ENCODE measurements at regions not wholly inside any gene's neighbourhood (a gene's known extent, or its start where the extent isn't known, plus 50 kb on each side); places are given as distances from the start of the nearest gene placed in this dataset.

- no peak overlapping the region for H3K4me2 ChIP-seq (ENCODE audit: insufficient read depth, low read length)
- no peak overlapping the region for H3K9ac ChIP-seq (ENCODE audit: low read depth, low read length)
- no peaks in the 10 kb centered on the region for H3K4me1 ChIP-seq (ENCODE audit: insufficient read depth, low read length)
- no peak overlapping the region for H3K4me3 ChIP-seq (ENCODE audit: low read depth in 1 of 2, low read length in 2 of 2)
- no peak overlapping the region for H2AFZ ChIP-seq (ENCODE audit: low read depth, low read length)
- ATAC-seq (ENCODE audit: insufficient read depth, low read depth) = no peak
- H4K20me1 ChIP-seq (ENCODE audit: insufficient read depth, low read length) = no peaks in the 10 kb centered on the region
- H3K27me3 ChIP-seq (ENCODE audit: insufficient read depth, low read length, poor library complexity) = peaks cover 9% of the 10 kb centered on the region
- TF ChIP-seq CTCF (IDR thresholded peaks at IDR 0.05; ENCODE audit: borderline replicate concordance, extremely low read depth, low read length, poor library complexity, severe bottlenecking) (no peak), EZH2 (IDR thresholded peaks at IDR 0.05; ENCODE audit: borderline replicate concordance, low read depth, low read length, severe bottlenecking) (no peak)
- no peaks in the 10 kb centered on the region for H3K79me2 ChIP-seq (ENCODE audit: insufficient read depth, low read length)
- no peak for DNase-seq
- H3K9me3 ChIP-seq (ENCODE audit: insufficient read depth, low read length, severe bottlenecking) = no peaks in the 10 kb centered on the region
- no peaks in the 10 kb centered on the region for H3K36me3 ChIP-seq (ENCODE audit: insufficient read depth, low read length)
- no peak overlapping the region for H3K27ac ChIP-seq (ENCODE audit: low read length)
These were observed 85.3 kb downstream of the METTL4 start for GRCh38 chr18:2485983-2486382.

- Histone ChIP-seq H3K27ac (ENCODE audit: low read length) (no peak overlapping the region), H3K9me3 (ENCODE audit: insufficient read depth, low read length, severe bottlenecking) (no peaks in the 10 kb centered on the region), H3K36me3 (ENCODE audit: insufficient read depth, low read length) (no peaks in the 10 kb centered on the region), H3K27me3 (ENCODE audit: insufficient read depth, low read length, poor library complexity) (peaks cover 11% of the 10 kb centered on the region), H3K9ac (ENCODE audit: low read depth, low read length) (no peak overlapping the region), H3K4me2 (ENCODE audit: insufficient read depth, low read length) (no peak overlapping the region), H3K79me2 (ENCODE audit: insufficient read depth, low read length) (no peaks in the 10 kb centered on the region), H4K20me1 (ENCODE audit: insufficient read depth, low read length) (no peaks in the 10 kb centered on the region), H2AFZ (ENCODE audit: low read depth, low read length) (no peak overlapping the region), H3K4me3 (ENCODE audit: low read depth in 1 of 2, low read length in 2 of 2) (no peak overlapping the region), H3K4me1 (ENCODE audit: insufficient read depth, low read length) (no peaks in the 10 kb centered on the region)
- DNase-seq (no peak), ATAC-seq (ENCODE audit: insufficient read depth, low read depth) (no peak)
- TF ChIP-seq CTCF (IDR thresholded peaks at IDR 0.05; ENCODE audit: borderline replicate concordance, extremely low read depth, low read length, poor library complexity, severe bottlenecking) (no peak), EZH2 (IDR thresholded peaks at IDR 0.05; ENCODE audit: borderline replicate concordance, low read depth, low read length, severe bottlenecking) (no peak)
These were observed 84.9 kb downstream of the METTL4 start for GRCh38 chr18:2486426-2486825.

All from DND-41 (cell line).